NOMO-1 (cell line): ENCODE measurements at regions not wholly inside any gene's neighbourhood (a gene's known extent, or its start where the extent isn't known, plus 50 kb on each side); places are given as distances from the start of the nearest gene placed in this dataset.
A peak's percentile ranks its signal among the peaks of the same experiment; 100 is the strongest.
"Not testable (repeated sequence)": the region's sequence is repeated elsewhere in the genome, so short reads cannot be mapped to it uniquely, and the experiment has no call there.

Experiments
- DNase-seq, 2 experiments: peaks; one replicate each; lab custom pipeline; 2025; ENCODE audit not compliant: unreplicated experiment in 2 of 2; lab: John Stamatoyannopoulos, UW

DNA sequence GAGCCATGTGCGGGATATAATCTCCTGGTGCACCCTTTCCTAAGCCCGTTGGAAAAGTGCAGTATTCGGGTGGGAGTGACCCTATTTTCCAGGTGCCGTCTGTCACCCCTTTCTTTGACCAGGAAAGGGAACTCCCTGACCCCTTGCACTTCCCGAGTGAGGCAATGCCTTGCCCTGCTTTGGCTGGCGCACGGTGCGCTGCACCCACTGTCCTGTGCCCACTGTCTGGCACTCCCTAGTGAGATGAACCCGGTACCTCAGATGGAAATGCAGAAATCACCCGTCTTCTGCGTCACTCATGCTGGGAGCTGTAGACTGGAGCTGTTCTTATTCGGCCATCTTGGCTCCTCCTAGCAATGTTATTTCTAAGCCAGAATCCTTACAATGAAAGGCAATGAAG, 121.1 kb downstream of the TAF11L14 start:
- DNase-seq: not testable (repeated sequence)

- no peak for DNase-seq
Observed at GRCh38 chr5:17761326-17761725, 127.1 kb downstream of the TAF11L14 start.

- DNase-seq: no peak
Observed at GRCh38 chr5:17763301-17763700, 129.0 kb downstream of the TAF11L14 start.

GRCh38 chr5:17766031-17766430, 131.8 kb downstream of the TAF11L14 start:
- peak; percentile 71 to 93 for DNase-seq

GRCh38 chr5:17769277-17769676, 135.0 kb downstream of the TAF11L14 start:
- DNase-seq: no peak

GRCh38 chr5:17772232-17772631, 138.0 kb downstream of the TAF11L14 start:
- no peak for DNase-seq

DNA sequence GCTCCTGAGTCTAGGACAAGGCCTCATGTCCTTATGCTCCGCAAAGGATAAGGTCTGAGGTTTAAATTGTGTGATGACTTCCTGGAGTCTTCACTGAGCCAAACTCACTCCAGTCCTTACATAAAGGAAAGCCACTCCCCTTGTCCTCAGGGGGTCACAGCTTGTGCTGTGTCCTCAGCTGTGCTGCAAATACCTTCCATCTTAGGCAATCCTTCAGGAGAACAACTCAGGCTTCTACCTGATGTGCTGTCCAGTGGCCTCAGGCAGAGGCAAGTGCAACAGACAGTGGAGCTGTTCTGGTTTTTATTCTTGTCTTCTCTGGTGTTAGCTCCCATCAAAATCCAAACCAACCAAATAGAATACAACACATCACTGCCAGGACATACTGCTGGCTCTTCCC, 151.5 kb downstream of the TAF11L14 start:
- DNase-seq: no peak

- no peak for DNase-seq
Observed at GRCh38 chr5:17788351-17788750, 154.1 kb downstream of the TAF11L14 start.

DNA sequence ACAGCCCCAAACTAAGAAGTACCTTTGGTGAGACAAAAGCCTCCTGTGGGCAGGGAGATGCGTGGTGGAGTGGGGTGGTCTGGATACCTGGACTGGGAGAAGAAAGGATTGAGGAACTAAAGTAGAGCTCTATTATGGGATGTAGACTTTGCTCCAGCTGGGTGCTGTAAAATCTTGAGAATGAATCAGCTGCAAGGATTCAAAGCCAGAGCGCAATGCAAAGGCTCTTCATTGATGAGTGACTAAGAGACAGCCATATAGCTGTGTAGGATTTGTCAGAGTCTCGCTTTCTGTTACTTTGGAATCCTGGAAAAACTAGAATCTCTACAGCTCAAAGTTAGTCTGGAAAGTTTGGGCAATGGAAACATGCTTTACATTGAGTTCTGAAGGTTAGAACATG, 159.9 kb downstream of the TAF11L14 start:
- no peak for DNase-seq

GRCh38 chr5:17794815-17795214, 160.6 kb downstream of the TAF11L14 start:
- DNase-seq: peak; percentile 94 to 98

- no peak for DNase-seq
Observed at GRCh38 chr5:17796142-17796541, 161.9 kb downstream of the TAF11L14 start.

DNA sequence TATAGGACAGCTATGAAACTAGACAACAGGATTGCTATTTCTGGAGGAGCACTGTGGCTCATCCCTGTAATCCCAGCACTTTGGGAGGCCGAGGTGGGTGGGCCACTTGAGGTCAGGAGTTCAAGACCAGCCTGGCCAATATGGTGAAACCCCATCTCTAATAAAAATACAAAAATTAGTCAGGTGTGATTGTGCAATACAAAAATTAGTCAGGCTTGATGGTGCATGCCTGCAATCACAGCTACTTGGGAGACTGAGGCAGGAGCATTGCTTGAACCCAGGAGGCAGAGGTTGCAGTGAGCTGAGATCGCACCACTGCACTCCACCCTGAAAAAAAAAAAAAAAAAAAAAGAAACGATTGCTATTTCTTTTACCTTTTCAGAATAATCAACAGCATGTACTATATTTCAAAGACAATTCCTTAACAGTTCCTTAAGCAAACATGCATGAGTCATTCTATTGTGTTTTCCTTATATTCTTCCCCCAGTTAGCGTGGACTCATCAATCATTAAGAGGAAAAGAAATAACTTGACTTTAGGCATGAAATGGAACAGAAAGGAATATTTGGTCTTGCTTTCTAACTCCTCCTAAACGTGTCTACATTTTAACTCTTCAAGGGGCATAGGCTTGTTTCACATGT, 162.6 kb downstream of the TAF11L14 start:
- DNase-seq: no peak

DNA sequence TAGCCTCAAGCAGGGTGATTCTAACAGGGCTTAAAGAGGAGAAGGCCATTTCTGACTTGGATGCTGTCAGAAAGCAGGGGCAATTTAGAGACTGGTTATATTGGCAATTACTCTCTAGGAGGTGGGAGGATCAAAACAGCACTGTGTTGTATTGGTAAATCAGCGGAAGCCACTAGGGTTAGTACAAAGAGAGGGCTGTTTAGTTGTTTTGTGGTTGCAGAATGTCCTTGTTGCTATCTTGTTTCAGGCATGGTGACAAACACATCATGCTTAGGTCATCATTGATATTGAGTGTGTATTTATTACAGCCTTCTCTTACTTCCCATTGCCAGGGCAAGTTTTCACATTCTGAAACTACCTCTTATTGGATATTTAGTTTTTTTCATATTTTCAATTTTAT, 165.3 kb downstream of the TAF11L14 start:
- DNase-seq: no peak

DNA sequence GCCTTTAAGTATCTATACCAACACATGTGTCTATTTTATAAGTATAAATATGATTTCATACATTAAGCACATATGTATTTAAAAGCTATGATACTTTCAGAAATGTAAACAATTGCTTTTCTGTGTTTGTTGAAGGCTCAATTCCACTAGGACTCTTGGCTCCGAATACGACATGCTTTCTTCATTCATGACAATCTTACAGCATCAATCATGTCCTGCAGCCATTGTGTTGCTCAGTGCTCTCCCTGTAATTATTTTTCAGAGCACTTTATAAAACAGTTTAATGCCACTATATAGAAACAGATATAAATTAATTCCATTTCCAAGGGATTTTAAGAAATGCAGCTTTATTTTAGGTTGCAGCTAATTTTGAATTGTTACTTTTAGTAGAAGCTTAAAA, 167.3 kb downstream of the TAF11L14 start:
- no peak for DNase-seq

DNA sequence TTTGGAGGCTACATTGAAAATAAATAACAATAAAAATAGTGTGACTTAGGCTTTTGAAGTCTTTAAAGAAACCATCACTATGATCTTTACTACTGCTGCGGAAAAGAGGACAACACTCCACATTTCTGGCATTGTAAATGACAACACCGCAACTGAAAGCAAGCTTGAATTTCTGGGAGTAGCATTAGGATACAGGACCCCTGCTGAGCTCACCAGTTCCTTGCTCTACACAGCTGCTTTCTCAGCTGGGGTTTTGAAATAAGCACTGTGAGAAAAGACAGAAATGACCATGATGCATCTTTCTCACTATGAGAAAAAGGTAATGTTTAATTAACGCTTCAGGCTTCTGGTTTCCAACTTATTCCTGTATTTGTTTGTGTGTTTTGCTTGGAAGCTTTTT, 168.0 kb downstream of the TAF11L14 start:
- no peak for DNase-seq

- DNase-seq: no peak
Observed at GRCh38 chr5:17803971-17804370, 169.7 kb downstream of the TAF11L14 start.

- no peak for DNase-seq
Observed at GRCh38 chr5:17805227-17805825, 171.1 kb downstream of the TAF11L14 start.

DNA sequence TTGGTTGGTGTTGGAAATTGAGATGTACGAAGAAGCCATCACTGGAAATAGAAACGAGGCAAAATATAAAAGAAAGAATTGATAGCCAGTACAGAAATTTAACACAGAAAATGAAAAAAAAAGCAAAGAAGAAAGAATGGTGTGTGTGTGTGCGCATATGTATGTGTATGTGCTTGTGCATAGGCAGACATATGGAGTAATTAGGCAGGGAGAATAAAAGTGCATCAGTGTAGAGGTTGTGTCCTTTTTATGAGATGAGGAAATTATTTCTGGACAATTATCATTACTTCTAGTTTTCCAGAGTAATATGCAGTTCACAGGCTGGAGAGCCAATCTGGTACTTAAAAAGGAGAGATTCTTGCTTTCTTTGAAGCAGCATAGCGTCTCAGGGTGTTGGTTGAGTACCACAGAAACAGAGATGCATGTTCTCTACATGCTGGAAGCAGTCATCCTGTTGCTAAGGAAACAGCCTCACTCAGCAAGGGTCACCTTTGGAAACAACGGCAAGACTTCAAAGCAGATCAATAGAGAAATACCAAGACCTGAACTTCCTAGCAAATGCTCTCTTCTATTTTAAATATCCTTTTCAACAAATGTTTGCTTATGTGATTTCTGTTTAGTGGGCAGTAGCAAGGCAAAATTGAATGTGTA, 172.7 kb downstream of the TAF11L14 start:
- no peak for DNase-seq

- DNase-seq: no peak
Observed at GRCh38 chr5:17808566-17808965, 174.3 kb downstream of the TAF11L14 start.

GRCh38 chr5:17810734-17811133, 176.5 kb downstream of the TAF11L14 start:
- no peak for DNase-seq

- no peak for DNase-seq
Observed at GRCh38 chr5:17813214-17813613, 179.0 kb downstream of the TAF11L14 start.

DNA sequence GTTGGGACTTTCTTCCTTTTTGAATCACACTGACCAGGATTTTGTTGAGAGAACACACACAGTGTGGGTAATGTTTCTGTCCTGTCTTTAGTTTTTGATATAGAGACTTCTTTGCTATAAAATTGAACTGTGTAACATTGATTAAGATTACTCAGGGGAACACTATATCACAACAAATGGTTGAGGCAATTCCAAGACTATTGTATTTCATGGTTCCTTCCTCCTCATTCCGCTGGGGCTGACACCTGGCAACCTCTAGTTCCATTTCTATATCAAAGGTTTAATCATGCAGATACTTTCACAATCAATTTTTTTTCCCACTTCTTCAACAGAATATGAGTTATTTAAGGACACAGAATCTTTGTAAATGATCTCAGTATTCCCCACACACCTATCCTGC, 182.2 kb downstream of the TAF11L14 start:
- no peak for DNase-seq
